D721Med (cell line): ENCODE measurements at regions not wholly inside any gene's neighbourhood (a gene's known extent, or its start where the extent isn't known, plus 50 kb on each side); places are given as distances from the start of the nearest gene placed in this dataset.

Experiments used
- DNase-seq: peaks from one replicate; pipeline ENCODE4 v3.0.0; 2011; ENCODE audit warnings: low spot score; ENCODE audit not compliant: insufficient read length
- FAIRE-seq: peaks from 2 replicates; lab custom pipeline; 2011; peaks lifted over from hg19 to GRCh38; lab: Jason Lieb, UNC
- TF ChIP-seq, protein P1 (sequence below): IDR thresholded peaks from 2 replicates; pipeline ENCODE4 v1.5.1; 2012; ENCODE audit warnings: mild to moderate bottlenecking, control low read depth; ENCODE audit not compliant: insufficient read depth; ENCODE audit errors: missing control alignments

DNA sequence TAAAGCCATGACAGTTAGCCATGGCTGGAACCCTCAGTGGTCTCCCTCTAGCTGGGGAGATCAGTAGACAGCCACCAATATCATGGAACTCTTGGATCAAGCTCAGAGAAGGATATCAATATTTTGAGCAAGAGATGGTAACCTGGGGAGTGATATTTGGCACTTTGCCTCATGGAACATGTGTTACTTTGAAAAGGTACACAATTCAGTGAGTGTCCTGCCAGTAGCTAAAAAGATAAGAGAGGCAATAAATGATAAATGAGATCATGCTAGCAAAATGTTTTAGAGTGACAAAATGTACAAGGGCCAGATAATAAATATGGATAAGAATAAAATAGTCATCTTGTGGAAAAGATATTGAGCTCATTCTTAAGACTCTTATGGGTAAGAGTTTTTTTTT is 1618.7 kb downstream of the OLFM4 start:
- FAIRE-seq (no peak), DNase-seq (no peak)
- TF ChIP-seq, protein P1, sequence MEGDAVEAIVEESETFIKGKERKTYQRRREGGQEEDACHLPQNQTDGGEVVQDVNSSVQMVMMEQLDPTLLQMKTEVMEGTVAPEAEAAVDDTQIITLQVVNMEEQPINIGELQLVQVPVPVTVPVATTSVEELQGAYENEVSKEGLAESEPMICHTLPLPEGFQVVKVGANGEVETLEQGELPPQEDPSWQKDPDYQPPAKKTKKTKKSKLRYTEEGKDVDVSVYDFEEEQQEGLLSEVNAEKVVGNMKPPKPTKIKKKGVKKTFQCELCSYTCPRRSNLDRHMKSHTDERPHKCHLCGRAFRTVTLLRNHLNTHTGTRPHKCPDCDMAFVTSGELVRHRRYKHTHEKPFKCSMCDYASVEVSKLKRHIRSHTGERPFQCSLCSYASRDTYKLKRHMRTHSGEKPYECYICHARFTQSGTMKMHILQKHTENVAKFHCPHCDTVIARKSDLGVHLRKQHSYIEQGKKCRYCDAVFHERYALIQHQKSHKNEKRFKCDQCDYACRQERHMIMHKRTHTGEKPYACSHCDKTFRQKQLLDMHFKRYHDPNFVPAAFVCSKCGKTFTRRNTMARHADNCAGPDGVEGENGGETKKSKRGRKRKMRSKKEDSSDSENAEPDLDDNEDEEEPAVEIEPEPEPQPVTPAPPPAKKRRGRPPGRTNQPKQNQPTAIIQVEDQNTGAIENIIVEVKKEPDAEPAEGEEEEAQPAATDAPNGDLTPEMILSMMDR = no peak

DNA sequence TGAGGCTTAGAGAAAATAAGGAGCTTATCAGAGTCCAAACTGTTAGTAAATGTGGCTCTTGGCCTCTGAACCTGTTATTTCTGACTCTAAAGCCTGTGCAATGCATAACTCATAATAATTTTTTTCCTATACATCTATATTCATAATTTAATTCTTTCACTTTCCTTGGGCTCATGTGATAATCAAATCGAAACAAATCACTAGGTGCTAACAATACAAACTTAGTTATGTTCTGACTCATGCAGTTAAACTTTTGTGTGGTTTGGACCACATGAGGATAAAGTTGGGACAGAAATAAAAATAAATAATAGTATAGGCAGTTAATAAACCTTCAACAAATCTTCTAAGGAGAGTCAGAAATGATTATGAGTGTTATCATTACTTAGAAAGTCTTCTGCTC is 1629.0 kb downstream of the OLFM4 start:
- TF ChIP-seq, protein P1 = no peak
- no peak for DNase-seq
- no peak for FAIRE-seq

DNA sequence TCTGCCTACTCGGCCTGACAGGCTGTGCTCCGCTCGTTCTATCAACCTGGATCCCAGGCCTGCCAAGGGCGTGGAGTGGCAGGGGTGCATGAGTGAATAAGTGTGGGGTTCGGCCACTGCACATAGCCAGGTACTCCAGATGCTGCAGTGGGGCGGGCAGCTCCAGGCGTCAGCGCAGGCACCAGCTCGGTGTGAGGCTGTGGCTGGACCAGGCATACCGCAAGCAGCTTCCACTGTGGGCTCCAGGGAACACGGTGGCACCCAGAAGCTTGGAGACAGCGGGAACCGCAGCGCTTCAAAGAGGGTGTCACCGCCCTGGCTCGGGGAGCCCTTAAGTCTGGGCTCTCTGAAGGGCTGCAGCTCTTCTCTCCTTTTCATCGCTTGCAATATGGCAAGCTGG is 1630.2 kb downstream of the OLFM4 start:
- DNase-seq = no peak
- TF ChIP-seq, protein P1 = no peak
- FAIRE-seq = no peak

DNA sequence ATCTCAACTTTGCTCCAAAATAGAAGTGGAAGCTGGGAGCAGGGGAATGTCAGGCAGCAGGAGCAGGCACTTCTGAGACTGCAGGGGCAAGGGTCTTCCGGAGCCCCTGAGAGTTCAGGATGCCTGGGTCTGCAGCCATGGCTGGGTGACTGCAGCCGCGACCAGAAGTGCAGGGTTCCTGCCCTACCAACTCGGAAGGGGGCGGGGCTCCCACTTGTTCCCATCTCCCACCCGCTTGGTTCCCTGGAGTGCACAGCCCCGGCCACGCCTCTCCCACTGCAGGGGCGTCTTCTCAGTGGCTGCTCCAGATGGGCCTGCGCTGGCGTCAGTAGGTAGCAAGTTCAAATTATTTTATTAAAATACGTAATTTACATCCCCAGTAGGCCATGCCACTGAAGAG is 1631.7 kb downstream of the OLFM4 start:
- DNase-seq (no peak), FAIRE-seq (no peak)
- TF ChIP-seq, protein P1 = no peak

DNA sequence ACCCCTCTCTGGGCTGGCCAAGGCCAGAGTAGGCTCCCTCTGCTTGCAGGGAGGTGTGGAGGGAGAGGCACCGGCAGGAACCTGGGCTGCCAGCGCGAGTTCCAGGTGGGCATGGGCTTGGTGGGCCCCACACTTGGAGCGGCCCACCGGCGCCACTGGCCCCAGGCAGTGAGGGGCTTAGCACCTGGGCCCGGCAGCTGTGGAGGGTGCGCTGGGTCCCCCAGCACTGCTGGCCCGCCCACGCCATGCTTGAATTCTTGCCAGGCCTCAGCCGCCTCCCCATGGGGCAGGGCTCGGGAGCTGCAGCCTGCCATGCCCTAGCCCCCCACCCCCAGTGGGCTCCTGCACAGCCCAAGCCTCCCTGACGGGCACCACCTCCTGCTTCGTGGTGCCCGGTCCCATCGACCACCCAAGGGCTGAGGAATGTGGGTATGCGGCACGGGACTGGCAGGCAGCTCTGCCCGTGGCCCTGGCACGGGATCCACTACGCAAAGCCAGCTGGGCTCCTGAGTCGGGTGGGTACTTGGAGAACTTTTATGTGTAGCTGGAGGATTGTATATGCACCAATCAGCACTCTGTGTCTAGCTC is 1648.0 kb downstream of the OLFM4 start:
- TF ChIP-seq, protein P1 = no peak
- FAIRE-seq = no peak
- DNase-seq = no peak

DNA sequence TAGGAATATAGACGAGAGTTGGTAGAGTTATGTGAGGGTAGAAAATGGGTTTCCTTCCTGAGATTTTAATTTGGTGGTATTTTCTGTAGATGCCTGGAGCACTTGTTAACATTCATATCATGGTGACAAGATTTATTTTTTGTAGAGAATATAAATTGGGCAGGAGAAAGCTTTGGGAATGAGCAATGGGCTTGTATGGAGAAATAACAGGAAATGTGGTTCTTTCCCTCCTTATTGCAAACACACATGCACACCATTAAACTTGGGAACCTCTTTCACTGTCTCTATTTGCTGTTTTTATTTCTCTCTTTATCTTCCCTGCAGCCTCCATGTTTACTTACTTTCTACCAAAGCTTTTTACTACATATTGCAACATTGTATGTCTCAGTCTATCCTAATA is 1653.6 kb downstream of the OLFM4 start:
- TF ChIP-seq, protein P1 = no peak
- DNase-seq (no peak), FAIRE-seq (no peak)

DNA sequence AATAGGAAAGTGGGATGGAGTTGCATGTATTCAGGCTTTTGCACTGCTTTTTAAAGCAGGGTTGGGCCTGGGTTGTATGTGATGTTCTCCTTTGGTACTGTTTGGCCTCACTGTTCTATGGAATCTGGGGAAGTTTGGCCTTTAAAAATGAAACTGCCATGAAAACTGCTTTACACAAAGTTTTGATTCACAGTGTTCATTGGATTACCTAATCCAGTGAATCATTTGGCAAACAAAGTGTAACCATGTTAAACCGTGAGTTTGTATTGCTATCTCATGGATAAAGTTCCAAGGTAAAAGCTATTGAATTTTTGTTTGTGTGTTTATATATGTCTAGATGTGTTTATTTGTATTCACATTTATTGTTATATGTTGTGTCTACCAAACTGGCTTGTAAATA is 1658.6 kb downstream of the OLFM4 start:
- TF ChIP-seq, protein P1 = no peak
- DNase-seq (no peak), FAIRE-seq (no peak)
